ENCODE measurements at regions not wholly inside any gene's neighbourhood (a gene's known extent, or its start where the extent isn't known, plus 50 kb on each side); places are given as distances from the start of the nearest gene placed in this dataset.

- Histone ChIP-seq H3K9me3 (ENCODE audit: low read length) (no peaks in the 10 kb centered on the region), H3K9ac (ENCODE audit: low read length) (no peak overlapping the region)
Measured at GRCh38 chr2:72011370-72011689, 136.3 kb downstream of the CYP26B1 start.

GRCh38 chr2:72010647-72011369 lies 136.9 kb downstream of the CYP26B1 start:
- Histone ChIP-seq H3K9ac (ENCODE audit: low read length) (no peak overlapping the region), H3K27me3 (ENCODE audit: control insufficient read depth in 1 of 2, insufficient read depth in 2 of 2, low read length in 2 of 2) (no peaks in the 10 kb centered on the region), H3K36me3 (ENCODE audit: insufficient read depth, low read length) (no peaks in the 10 kb centered on the region), H3K27ac (ENCODE audit: low read depth, low read length) (no peak overlapping the region), H3K4me1 (ENCODE audit: insufficient read depth, low read length) (no peaks in the 10 kb centered on the region), H3K9me3 (ENCODE audit: low read length) (no peaks in the 10 kb centered on the region), H3K4me3 (ENCODE audit: low read depth in 1 of 2, low read length in 2 of 2) (no peak overlapping the region)

More at GRCh38 chr2:72011370-72011689, 136.3 kb downstream of the CYP26B1 start:
- H3K4me3 ChIP-seq (ENCODE audit: low read depth in 1 of 2, low read length in 2 of 2): no peak overlapping the region
- no peaks in the 10 kb centered on the region for H3K36me3 ChIP-seq (ENCODE audit: insufficient read depth, low read length)
- no peak overlapping the region for H3K27ac ChIP-seq (ENCODE audit: low read depth, low read length)
- no peaks in the 10 kb centered on the region for H3K4me1 ChIP-seq (ENCODE audit: insufficient read depth, low read length)
- no peaks in the 10 kb centered on the region for H3K27me3 ChIP-seq (ENCODE audit: control insufficient read depth in 1 of 2, insufficient read depth in 2 of 2, low read length in 2 of 2)

- H3K9ac ChIP-seq (ENCODE audit: low read length): no peak overlapping the region
- H3K27me3 ChIP-seq (ENCODE audit: control insufficient read depth in 1 of 2, insufficient read depth in 2 of 2, low read length in 2 of 2): no peaks in the 10 kb centered on the region
- H3K27ac ChIP-seq (ENCODE audit: low read depth, low read length): no peak overlapping the region
- no peaks in the 10 kb centered on the region for H3K4me1 ChIP-seq (ENCODE audit: insufficient read depth, low read length)
- no peak overlapping the region for H3K4me3 ChIP-seq (ENCODE audit: low read depth in 1 of 2, low read length in 2 of 2)
- H3K36me3 ChIP-seq (ENCODE audit: insufficient read depth, low read length): no peaks in the 10 kb centered on the region
- no peaks in the 10 kb centered on the region for H3K9me3 ChIP-seq (ENCODE audit: low read length)
Measured at GRCh38 chr2:72008608-72009007, 139.1 kb downstream of the CYP26B1 start.

- no peaks in the 10 kb centered on the region for H3K9me3 ChIP-seq (ENCODE audit: low read length)
- no peak overlapping the region for H3K9ac ChIP-seq (ENCODE audit: low read length)
- no peaks in the 10 kb centered on the region for H3K4me1 ChIP-seq (ENCODE audit: insufficient read depth, low read length)
- no peaks in the 10 kb centered on the region for H3K27me3 ChIP-seq (ENCODE audit: control insufficient read depth in 1 of 2, insufficient read depth in 2 of 2, low read length in 2 of 2)
- no peak overlapping the region for H3K4me3 ChIP-seq (ENCODE audit: low read depth in 1 of 2, low read length in 2 of 2)
- H3K27ac ChIP-seq (ENCODE audit: low read depth, low read length): no peak overlapping the region
- no peaks in the 10 kb centered on the region for H3K36me3 ChIP-seq (ENCODE audit: insufficient read depth, low read length)
Measured at GRCh38 chr2:72007402-72007801, 140.3 kb downstream of the CYP26B1 start.

- H3K9ac ChIP-seq (ENCODE audit: low read length): no peak overlapping the region
- H3K9me3 ChIP-seq (ENCODE audit: low read length): no peaks in the 10 kb centered on the region
- H3K27me3 ChIP-seq (ENCODE audit: control insufficient read depth in 1 of 2, insufficient read depth in 2 of 2, low read length in 2 of 2): no peaks in the 10 kb centered on the region
- no peaks in the 10 kb centered on the region for H3K4me1 ChIP-seq (ENCODE audit: insufficient read depth, low read length)
- H3K4me3 ChIP-seq (ENCODE audit: low read depth in 1 of 2, low read length in 2 of 2): no peak overlapping the region
- no peak overlapping the region for H3K27ac ChIP-seq (ENCODE audit: low read depth, low read length)
- H3K36me3 ChIP-seq (ENCODE audit: insufficient read depth, low read length): no peaks in the 10 kb centered on the region
Measured at GRCh38 chr2:72006188-72006736, 141.4 kb downstream of the CYP26B1 start.

- no peaks in the 10 kb centered on the region for H3K4me1 ChIP-seq (ENCODE audit: insufficient read depth, low read length)
- no peak overlapping the region for H3K9ac ChIP-seq (ENCODE audit: low read length)
- H3K4me3 ChIP-seq (ENCODE audit: low read depth in 1 of 2, low read length in 2 of 2): no peak overlapping the region
- no peaks in the 10 kb centered on the region for H3K36me3 ChIP-seq (ENCODE audit: insufficient read depth, low read length)
- no peak overlapping the region for H3K27ac ChIP-seq (ENCODE audit: low read depth, low read length)
- no peaks in the 10 kb centered on the region for H3K9me3 ChIP-seq (ENCODE audit: low read length)
- no peaks in the 10 kb centered on the region for H3K27me3 ChIP-seq (ENCODE audit: control insufficient read depth in 1 of 2, insufficient read depth in 2 of 2, low read length in 2 of 2)
Measured at GRCh38 chr2:72004976-72005375, 142.7 kb downstream of the CYP26B1 start.

GRCh38 chr2:72004201-72004915 lies 143.3 kb downstream of the CYP26B1 start:
- no peaks in the 10 kb centered on the region for H3K4me1 ChIP-seq (ENCODE audit: insufficient read depth, low read length)
- no peaks in the 10 kb centered on the region for H3K36me3 ChIP-seq (ENCODE audit: insufficient read depth, low read length)

GRCh38 chr2:72003796-72004195 lies 143.9 kb downstream of the CYP26B1 start:
- Histone ChIP-seq H3K4me1 (ENCODE audit: insufficient read depth, low read length) (no peaks in the 10 kb centered on the region), H3K36me3 (ENCODE audit: insufficient read depth, low read length) (no peaks in the 10 kb centered on the region), H3K9me3 (ENCODE audit: low read length) (no peaks in the 10 kb centered on the region), H3K27ac (ENCODE audit: low read depth, low read length) (no peak overlapping the region), H3K27me3 (ENCODE audit: control insufficient read depth in 1 of 2, insufficient read depth in 2 of 2, low read length in 2 of 2) (no peaks in the 10 kb centered on the region), H3K4me3 (ENCODE audit: low read depth in 1 of 2, low read length in 2 of 2) (no peak overlapping the region), H3K9ac (ENCODE audit: low read length) (no peak overlapping the region)

More at GRCh38 chr2:72004201-72004915, 143.3 kb downstream of the CYP26B1 start:
- H3K9ac ChIP-seq (ENCODE audit: low read length): no peak overlapping the region
- H3K27ac ChIP-seq (ENCODE audit: low read depth, low read length): no peak overlapping the region
- H3K4me3 ChIP-seq (ENCODE audit: low read depth in 1 of 2, low read length in 2 of 2): no peak overlapping the region
- no peaks in the 10 kb centered on the region for H3K27me3 ChIP-seq (ENCODE audit: control insufficient read depth in 1 of 2, insufficient read depth in 2 of 2, low read length in 2 of 2)
- no peaks in the 10 kb centered on the region for H3K9me3 ChIP-seq (ENCODE audit: low read length)

- H3K9ac ChIP-seq (ENCODE audit: low read length): no peak overlapping the region
- H3K9me3 ChIP-seq (ENCODE audit: low read length): no peaks in the 10 kb centered on the region
- no peaks in the 10 kb centered on the region for H3K27me3 ChIP-seq (ENCODE audit: control insufficient read depth in 1 of 2, insufficient read depth in 2 of 2, low read length in 2 of 2)
- no peak overlapping the region for H3K27ac ChIP-seq (ENCODE audit: low read depth, low read length)
- H3K4me3 ChIP-seq (ENCODE audit: low read depth in 1 of 2, low read length in 2 of 2): no peak overlapping the region
- H3K4me1 ChIP-seq (ENCODE audit: insufficient read depth, low read length): no peaks in the 10 kb centered on the region
- H3K36me3 ChIP-seq (ENCODE audit: insufficient read depth, low read length): no peaks in the 10 kb centered on the region
Measured at GRCh38 chr2:72003124-72003523, 144.5 kb downstream of the CYP26B1 start.

GRCh38 chr2:72001937-72002690 lies 145.5 kb downstream of the CYP26B1 start:
- H3K27me3 ChIP-seq (ENCODE audit: control insufficient read depth in 1 of 2, insufficient read depth in 2 of 2, low read length in 2 of 2): no peaks in the 10 kb centered on the region
- H3K4me3 ChIP-seq (ENCODE audit: low read depth in 1 of 2, low read length in 2 of 2): no peak overlapping the region
- H3K9ac ChIP-seq (ENCODE audit: low read length): no peak overlapping the region

GRCh38 chr2:72000110-72000509 lies 147.6 kb downstream of the CYP26B1 start:
- H3K4me3 ChIP-seq (ENCODE audit: low read depth in 1 of 2, low read length in 2 of 2): no peak overlapping the region
- no peaks in the 10 kb centered on the region for H3K9me3 ChIP-seq (ENCODE audit: low read length)
- H3K36me3 ChIP-seq (ENCODE audit: insufficient read depth, low read length): no peaks in the 10 kb centered on the region
- H3K9ac ChIP-seq (ENCODE audit: low read length): no peak overlapping the region
- H3K4me1 ChIP-seq (ENCODE audit: insufficient read depth, low read length): no peaks in the 10 kb centered on the region
- no peaks in the 10 kb centered on the region for H3K27me3 ChIP-seq (ENCODE audit: control insufficient read depth in 1 of 2, insufficient read depth in 2 of 2, low read length in 2 of 2)
- no peak overlapping the region for H3K27ac ChIP-seq (ENCODE audit: low read depth, low read length)

More at GRCh38 chr2:72001937-72002690, 145.5 kb downstream of the CYP26B1 start:
- no peaks in the 10 kb centered on the region for H3K9me3 ChIP-seq (ENCODE audit: low read length)
- no peaks in the 10 kb centered on the region for H3K36me3 ChIP-seq (ENCODE audit: insufficient read depth, low read length)
- H3K27ac ChIP-seq (ENCODE audit: low read depth, low read length): no peak overlapping the region
- no peaks in the 10 kb centered on the region for H3K4me1 ChIP-seq (ENCODE audit: insufficient read depth, low read length)
